ENCODE measurements at regions not wholly inside any gene's neighbourhood (a gene's known extent, or its start where the extent isn't known, plus 50 kb on each side); places are given as distances from the start of the nearest gene placed in this dataset.

DNA sequence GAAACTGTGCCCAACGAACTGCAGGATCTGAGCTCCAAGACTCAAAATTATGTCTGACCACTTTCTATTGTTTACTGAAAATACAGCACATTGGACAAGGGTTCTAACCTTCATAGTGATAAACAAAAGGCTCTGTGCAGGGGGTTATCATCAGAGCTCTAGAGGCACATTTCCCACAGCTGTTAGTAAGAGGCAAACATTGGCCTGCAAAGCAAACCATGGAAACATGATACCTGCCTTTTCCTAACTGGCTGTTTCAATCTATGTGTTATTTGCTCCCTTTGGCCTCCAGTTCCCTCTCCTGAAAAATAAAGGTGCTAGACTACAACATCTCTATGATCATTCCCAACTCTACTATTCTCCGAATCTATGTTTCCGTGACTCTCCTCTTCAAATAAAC is 159.7 kb upstream of the ARHGEF26 start:
- TF ChIP-seq YY1 (IDR thresholded peaks at IDR 0.05; ENCODE audit: insufficient read depth, insufficient read length) (no peak), ZNF274 (IDR thresholded peaks at IDR 0.05; ENCODE audit: low read depth, low read length) (no peak)

Measured in NT2/D1 (cell line).